ENCODE measurements at regions not wholly inside any gene's neighbourhood (a gene's known extent, or its start where the extent isn't known, plus 50 kb on each side); places are given as distances from the start of the nearest gene placed in this dataset.

GRCh38 chr5:90293931-90294330, 115.6 kb downstream of the CETN3 start:
- no peaks in the 10 kb centered on the region for H4K20me1 ChIP-seq (ENCODE audit: insufficient read depth, poor library complexity, severe bottlenecking)
- TF ChIP-seq CTCF (IDR thresholded peaks at IDR 0.05; ENCODE audit: poor library complexity) = no peak
- no peak for TF ChIP-seq EZH2phosphoT487 (IDR thresholded peaks at IDR 0.05; ENCODE audit: low read depth, severe bottlenecking, unreplicated experiment)
- TF ChIP-seq EZH2 (IDR thresholded peaks at IDR 0.05; ENCODE audit: borderline replicate concordance) = no peak
- H2AFZ ChIP-seq = no peak overlapping the region
- H3K79me2 ChIP-seq = no peaks in the 10 kb centered on the region
- H3K36me3 ChIP-seq (replicated peaks; ENCODE audit: insufficient read depth, low read depth) = no peaks in the 10 kb centered on the region
- no peak overlapping the region for H3K27ac ChIP-seq
- no peaks in the 10 kb centered on the region for H3K9me2 ChIP-seq (replicated peaks; ENCODE audit: insufficient read depth)
- no peak overlapping the region for H3K4me2 ChIP-seq
- H3K4me1 ChIP-seq (ENCODE audit: insufficient read depth) = no peaks in the 10 kb centered on the region
- H3K4me3 ChIP-seq = no peak overlapping the region
- DNase-seq (ENCODE audit: low spot score) = no peak
- WGBS (ENCODE audit: low lambda C conversion rate, missing lambda C conversion rate) = 84% methylated on average over 2 of the region's 2 CpGs
- H3K27me3 ChIP-seq = no peaks in the 10 kb centered on the region
- H3K9me3 ChIP-seq (ENCODE audit: low read depth) = no peaks in the 10 kb centered on the region

- no peaks in the 10 kb centered on the region for H3K79me2 ChIP-seq
- no peak overlapping the region for H2AFZ ChIP-seq
- H4K20me1 ChIP-seq (ENCODE audit: insufficient read depth, poor library complexity, severe bottlenecking) = no peaks in the 10 kb centered on the region
- no peaks in the 10 kb centered on the region for H3K9me2 ChIP-seq (replicated peaks; ENCODE audit: insufficient read depth)
- no peaks in the 10 kb centered on the region for H3K4me1 ChIP-seq (ENCODE audit: insufficient read depth)
- no peak overlapping the region for H3K27ac ChIP-seq
- no peak overlapping the region for H3K4me3 ChIP-seq
- no peak for DNase-seq (ENCODE audit: low spot score)
- H3K27me3 ChIP-seq = no peaks in the 10 kb centered on the region
- no peak for TF ChIP-seq EZH2 (IDR thresholded peaks at IDR 0.05; ENCODE audit: borderline replicate concordance)
- TF ChIP-seq EZH2phosphoT487 (IDR thresholded peaks at IDR 0.05; ENCODE audit: low read depth, severe bottlenecking, unreplicated experiment) = no peak
- no peak for TF ChIP-seq CTCF (IDR thresholded peaks at IDR 0.05; ENCODE audit: poor library complexity)
- no peaks in the 10 kb centered on the region for H3K9me3 ChIP-seq (ENCODE audit: low read depth)
- WGBS (ENCODE audit: low lambda C conversion rate, missing lambda C conversion rate) = 92% methylated on average over 5 of the region's 5 CpGs
- H3K4me2 ChIP-seq = no peak overlapping the region
- no peaks in the 10 kb centered on the region for H3K36me3 ChIP-seq (replicated peaks; ENCODE audit: insufficient read depth, low read depth)
Observed at GRCh38 chr5:90290648-90291047, 118.9 kb downstream of the CETN3 start.

GRCh38 chr5:90289837-90290236, 119.7 kb downstream of the CETN3 start:
- no peaks in the 10 kb centered on the region for H3K36me3 ChIP-seq (replicated peaks; ENCODE audit: insufficient read depth, low read depth)
- H3K4me2 ChIP-seq = no peak overlapping the region
- no peaks in the 10 kb centered on the region for H3K9me3 ChIP-seq (ENCODE audit: low read depth)
- no peaks in the 10 kb centered on the region for H3K27me3 ChIP-seq
- H4K20me1 ChIP-seq (ENCODE audit: insufficient read depth, poor library complexity, severe bottlenecking) = no peaks in the 10 kb centered on the region
- H3K27ac ChIP-seq = no peak overlapping the region
- TF ChIP-seq EZH2 (IDR thresholded peaks at IDR 0.05; ENCODE audit: borderline replicate concordance) (no peak), CTCF (IDR thresholded peaks at IDR 0.05; ENCODE audit: poor library complexity) (no peak), EZH2phosphoT487 (IDR thresholded peaks at IDR 0.05; ENCODE audit: low read depth, severe bottlenecking, unreplicated experiment) (no peak)
- H3K9me2 ChIP-seq (replicated peaks; ENCODE audit: insufficient read depth) = no peaks in the 10 kb centered on the region
- H2AFZ ChIP-seq = no peak overlapping the region
- H3K4me3 ChIP-seq = no peak overlapping the region
- H3K79me2 ChIP-seq = no peaks in the 10 kb centered on the region
- no peaks in the 10 kb centered on the region for H3K4me1 ChIP-seq (ENCODE audit: insufficient read depth)
- 44% methylated on average over 5 of the region's 5 CpGs for WGBS (ENCODE audit: low lambda C conversion rate, missing lambda C conversion rate)
- DNase-seq (ENCODE audit: low spot score) = no peak

GRCh38 chr5:90287036-90287435, 122.5 kb downstream of the CETN3 start:
- H3K9me3 ChIP-seq (ENCODE audit: low read depth) = no peaks in the 10 kb centered on the region
- no peaks in the 10 kb centered on the region for H3K4me1 ChIP-seq (ENCODE audit: insufficient read depth)
- H3K27ac ChIP-seq = no peak overlapping the region
- no peaks in the 10 kb centered on the region for H3K9me2 ChIP-seq (replicated peaks; ENCODE audit: insufficient read depth)
- no peaks in the 10 kb centered on the region for H4K20me1 ChIP-seq (ENCODE audit: insufficient read depth, poor library complexity, severe bottlenecking)
- TF ChIP-seq EZH2 (IDR thresholded peaks at IDR 0.05; ENCODE audit: borderline replicate concordance) (no peak), EZH2phosphoT487 (IDR thresholded peaks at IDR 0.05; ENCODE audit: low read depth, severe bottlenecking, unreplicated experiment) (no peak)
- H3K4me2 ChIP-seq = no peak overlapping the region
- DNase-seq (ENCODE audit: low spot score) = no peak
- H3K36me3 ChIP-seq (replicated peaks; ENCODE audit: insufficient read depth, low read depth) = no peaks in the 10 kb centered on the region
- WGBS (ENCODE audit: low lambda C conversion rate, missing lambda C conversion rate) = 94% methylated on average over 1 of the region's 1 CpG
- H3K4me3 ChIP-seq = no peak overlapping the region
- no peaks in the 10 kb centered on the region for H3K79me2 ChIP-seq
- no peaks in the 10 kb centered on the region for H3K27me3 ChIP-seq
- no peak overlapping the region for H2AFZ ChIP-seq
